SK-N-SH treated with all-trans-retinoic acid at 6 μM for 48 hours (cell line): ENCODE measurements at regions not wholly inside any gene's neighbourhood (a gene's known extent, or its start where the extent isn't known, plus 50 kb on each side); places are given as distances from the start of the nearest gene placed in this dataset.

ENCODE experiments used
- PPARA ChIP-seq: fragments of 250-450 bp; sonication (Bioruptor Pico); IDR thresholded peaks from 2 replicates; pipeline ENCODE4 v1.5.0; 2020; ENCODE audit warnings: mild to moderate bottlenecking, borderline replicate concordance
- RARB ChIP-seq: fragments of 250-450 bp; sonication (Bioruptor Pico); IDR thresholded peaks from 2 replicates; pipeline ENCODE4 v1.8.0; 2021; ENCODE audit warnings: mild to moderate bottlenecking, moderate library complexity
- TOX ChIP-seq: fragments of 250-450 bp; sonication (Bioruptor Pico); IDR thresholded peaks from 2 replicates; pipeline ENCODE4 v1.8.0; 2021; ENCODE audit warnings: mild to moderate bottlenecking, moderate library complexity, borderline replicate concordance
- ZNF70 ChIP-seq: fragments of 450-650 bp; formaldehyde crosslinking; IDR thresholded peaks from 2 replicates; pipeline ENCODE4 v1.5.0; 2020; ENCODE audit warnings: mild to moderate bottlenecking, moderate library complexity
- TF ChIP-seq, protein P1 (sequence below): fragments of 250-450 bp; sonication (Bioruptor Pico); IDR thresholded peaks from 2 replicates; pipeline ENCODE4 v1.5.1; 2020; ENCODE audit warnings: low read depth, mild to moderate bottlenecking, moderate library complexity

DNA sequence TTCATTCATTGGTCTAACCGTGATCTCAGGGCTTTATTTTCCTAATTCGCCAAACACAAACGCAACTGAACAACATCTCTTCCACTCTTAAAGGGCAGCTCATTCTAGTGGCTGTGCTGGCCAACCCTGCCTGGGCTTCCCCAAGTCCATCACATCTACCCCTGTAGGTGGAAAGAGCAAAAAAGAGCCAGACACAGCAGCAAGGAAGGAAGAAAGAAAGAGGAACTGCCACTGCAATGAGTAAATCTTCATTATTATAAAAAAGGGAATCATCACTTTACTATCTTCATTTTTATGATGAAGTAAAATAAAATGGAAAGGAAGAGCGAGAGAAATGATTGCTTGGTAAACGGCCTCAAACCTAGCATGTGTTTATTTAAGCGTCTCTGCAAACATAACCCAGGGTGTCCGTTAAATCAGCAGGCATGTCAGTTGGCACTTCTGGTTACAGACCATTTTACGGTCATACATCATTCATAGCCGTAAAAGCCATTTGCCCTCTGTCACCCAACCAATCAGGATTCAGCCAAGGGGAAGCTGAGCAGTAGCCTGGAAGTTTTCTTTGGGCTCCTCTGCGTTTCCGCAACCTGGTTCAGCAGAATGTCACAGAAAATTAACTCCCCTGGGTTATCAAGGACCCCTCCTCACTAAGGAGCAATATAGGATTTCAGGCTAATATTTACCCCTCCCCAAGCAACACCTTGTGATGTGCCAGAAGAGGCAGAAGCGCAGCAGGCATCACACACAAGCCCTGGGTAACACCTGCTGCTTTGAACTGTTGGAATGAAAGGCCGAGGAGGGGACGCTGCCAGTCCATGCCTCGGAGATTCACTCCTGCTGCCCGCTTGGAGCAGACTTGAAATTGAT is 234.0 kb downstream of the SNX10 start:
- no peak for TF ChIP-seq PPARA (CRISPR knock-in tag)
- TF ChIP-seq RARB (CRISPR knock-in tag), result no peak
- TF ChIP-seq ZNF70, result no peak
- no peak for TF ChIP-seq TOX (CRISPR knock-in tag)
- TF ChIP-seq, protein P1, sequence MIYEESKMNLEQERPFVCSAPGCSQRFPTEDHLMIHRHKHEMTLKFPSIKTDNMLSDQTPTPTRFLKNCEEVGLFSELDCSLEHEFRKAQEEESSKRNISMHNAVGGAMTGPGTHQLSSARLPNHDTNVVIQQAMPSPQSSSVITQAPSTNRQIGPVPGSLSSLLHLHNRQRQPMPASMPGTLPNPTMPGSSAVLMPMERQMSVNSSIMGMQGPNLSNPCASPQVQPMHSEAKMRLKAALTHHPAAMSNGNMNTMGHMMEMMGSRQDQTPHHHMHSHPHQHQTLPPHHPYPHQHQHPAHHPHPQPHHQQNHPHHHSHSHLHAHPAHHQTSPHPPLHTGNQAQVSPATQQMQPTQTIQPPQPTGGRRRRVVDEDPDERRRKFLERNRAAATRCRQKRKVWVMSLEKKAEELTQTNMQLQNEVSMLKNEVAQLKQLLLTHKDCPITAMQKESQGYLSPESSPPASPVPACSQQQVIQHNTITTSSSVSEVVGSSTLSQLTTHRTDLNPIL, result no peak
